Left cardiac atrium (tissue), 4 donors: ENCODE measurements at regions not wholly inside any gene's neighbourhood (a gene's known extent, or its start where the extent isn't known, plus 50 kb on each side); places are given as distances from the start of the nearest gene placed in this dataset.
"Not testable (repeated sequence)": the region's sequence is repeated elsewhere in the genome, so short reads cannot be mapped to it uniquely, and the experiment has no call there.

Experiments
- ATAC-seq, 2 donors: fragments of 200-7000 bp; cut with Tn5 transposase; one replicate each; pipeline ENCODE4 v1.9.1; 2020; ENCODE audit warnings: mild to moderate bottlenecking in 2 of 2, moderate library complexity in 2 of 2
- DNase-seq: peaks from one replicate; pipeline ENCODE4 v3.0.0-alpha.2; 2020
- intact Hi-C, 2 donors: fragments of 100-400 bp; cut with DNase I; formaldehyde crosslinking; loops; one replicate each; pipeline versions ENCODE4 v1.14.1 to v1.15.1; 2022 to 2023
- donor health status: DM: no; HTN: yes; CAD: no.
- donor health status: DM: no; HTN: yes; CAD: no; lungs with severe emphysema.
- donor health status: DM: yes; HTN: yes; CAD: no.
- donor health status: Dilated cardiomyopathy.

- intact Hi-C loops, result no loop called here
- DNase-seq (no peak), ATAC-seq (peak in 1 of 2 donors; percentile 50)
Observed at GRCh38 chr10:121113385-121113696, 262.2 kb downstream of the WDR11 start.

GRCh38 chr10:121113911-121114310 is 262.7 kb downstream of the WDR11 start:
- intact Hi-C loops, result no loop called here
- no peak for ATAC-seq
- no peak for DNase-seq

GRCh38 chr10:121115154-121115553 is 264.0 kb downstream of the WDR11 start:
- DNase-seq, result no peak
- no peak for ATAC-seq
- intact Hi-C loops, result no loop called here

- intact Hi-C loops, result no loop called here
- ATAC-seq (no peak), DNase-seq (no peak)
Observed at GRCh38 chr10:121121462-121121861, 270.3 kb downstream of the WDR11 start.

GRCh38 chr10:121127151-121127906 is 276.2 kb downstream of the WDR11 start:
- ATAC-seq (no peak), DNase-seq (no peak)
- intact Hi-C loops, result no loop called here

GRCh38 chr10:121128164-121128563 is 277.0 kb downstream of the WDR11 start:
- intact Hi-C loops, result no loop called here
- no peak for DNase-seq
- ATAC-seq, result no peak

GRCh38 chr10:121129266-121129665 is 278.1 kb downstream of the WDR11 start:
- intact Hi-C loops, result no loop called here
- ATAC-seq (no peak), DNase-seq (no peak)

GRCh38 chr10:121130382-121130781 is 279.2 kb downstream of the WDR11 start:
- DNase-seq (no peak), ATAC-seq (no peak)
- intact Hi-C loops, result no loop called here

- intact Hi-C loops, result no loop called here
- DNase-seq (no peak), ATAC-seq (no peak)
Observed at GRCh38 chr10:121131014-121131413, 279.9 kb downstream of the WDR11 start.

- intact Hi-C loops, result no loop called here
- DNase-seq (no peak), ATAC-seq (no peak)
Observed at GRCh38 chr10:121131426-121132265, 280.5 kb downstream of the WDR11 start.

GRCh38 chr10:121132273-121132672 is 281.1 kb downstream of the WDR11 start:
- intact Hi-C loops, result no loop called here
- ATAC-seq, result no peak
- no peak for DNase-seq

- ATAC-seq, result no peak
- intact Hi-C loops, result no loop called here
Observed at GRCh38 chr10:121133901-121134300, 282.7 kb downstream of the WDR11 start.

GRCh38 chr10:121134711-121135110 is 283.5 kb downstream of the WDR11 start:
- intact Hi-C loops, result no loop called here
- ATAC-seq, result no peak
- no peak for DNase-seq

More at GRCh38 chr10:121133901-121134300, 282.7 kb downstream of the WDR11 start:
- DNase-seq, result no peak

- no peak for DNase-seq
- intact Hi-C loops, result no loop called here
- no peak for ATAC-seq
Observed at GRCh38 chr10:121135512-121135911, 284.4 kb downstream of the WDR11 start.

GRCh38 chr10:121137533-121137932 is 286.4 kb downstream of the WDR11 start:
- intact Hi-C loops, result no loop called here
- ATAC-seq (no peak), DNase-seq (no peak)

GRCh38 chr10:121138112-121138860 is 287.1 kb downstream of the WDR11 start:
- intact Hi-C loops, result no loop called here
- DNase-seq (no peak), ATAC-seq (no peak)

- ATAC-seq (no peak), DNase-seq (no peak)
- intact Hi-C loops, result no loop called here
Observed at GRCh38 chr10:121138918-121139317, 287.8 kb downstream of the WDR11 start.

GRCh38 chr10:121145802-121146395 is 294.7 kb downstream of the WDR11 start:
- intact Hi-C loops, ATAC-seq, DNase-seq: not testable (repeated sequence)

- intact Hi-C loops, result no loop called here
- no peak for DNase-seq
- no peak for ATAC-seq
Observed at GRCh38 chr10:121148921-121149320, 297.8 kb downstream of the WDR11 start.

GRCh38 chr10:121152033-121152432 is 300.9 kb downstream of the WDR11 start:
- DNase-seq (no peak), ATAC-seq (no peak)
- intact Hi-C loops, result no loop called here
